ENCODE measurements at regions not wholly inside any gene's neighbourhood (a gene's known extent, or its start where the extent isn't known, plus 50 kb on each side); places are given as distances from the start of the nearest gene placed in this dataset.

GRCh38 chr19:16000024-16000663, 51.3 kb downstream of the OR10H4 start:
- no peaks in the 10 kb centered on the region for H3K9me3 Mint-ChIP-seq
- no peak for DNase-seq (ENCODE audit: low spot score in 2 of 2)
- H3K27ac Mint-ChIP-seq (ENCODE audit: low read depth): no peak overlapping the region
- no peaks in the 10 kb centered on the region for H3K27me3 Mint-ChIP-seq
- H3K4me1 Mint-ChIP-seq: peaks cover 24% of the 10 kb centered on the region
- H3K36me3 Mint-ChIP-seq (ENCODE audit: insufficient read depth): no peaks in the 10 kb centered on the region
- no peak overlapping the region for H3K4me3 Mint-ChIP-seq
- ATAC-seq (replicated peaks; ENCODE audit: extremely low read depth, poor library complexity, severe bottlenecking): no peak

DNA sequence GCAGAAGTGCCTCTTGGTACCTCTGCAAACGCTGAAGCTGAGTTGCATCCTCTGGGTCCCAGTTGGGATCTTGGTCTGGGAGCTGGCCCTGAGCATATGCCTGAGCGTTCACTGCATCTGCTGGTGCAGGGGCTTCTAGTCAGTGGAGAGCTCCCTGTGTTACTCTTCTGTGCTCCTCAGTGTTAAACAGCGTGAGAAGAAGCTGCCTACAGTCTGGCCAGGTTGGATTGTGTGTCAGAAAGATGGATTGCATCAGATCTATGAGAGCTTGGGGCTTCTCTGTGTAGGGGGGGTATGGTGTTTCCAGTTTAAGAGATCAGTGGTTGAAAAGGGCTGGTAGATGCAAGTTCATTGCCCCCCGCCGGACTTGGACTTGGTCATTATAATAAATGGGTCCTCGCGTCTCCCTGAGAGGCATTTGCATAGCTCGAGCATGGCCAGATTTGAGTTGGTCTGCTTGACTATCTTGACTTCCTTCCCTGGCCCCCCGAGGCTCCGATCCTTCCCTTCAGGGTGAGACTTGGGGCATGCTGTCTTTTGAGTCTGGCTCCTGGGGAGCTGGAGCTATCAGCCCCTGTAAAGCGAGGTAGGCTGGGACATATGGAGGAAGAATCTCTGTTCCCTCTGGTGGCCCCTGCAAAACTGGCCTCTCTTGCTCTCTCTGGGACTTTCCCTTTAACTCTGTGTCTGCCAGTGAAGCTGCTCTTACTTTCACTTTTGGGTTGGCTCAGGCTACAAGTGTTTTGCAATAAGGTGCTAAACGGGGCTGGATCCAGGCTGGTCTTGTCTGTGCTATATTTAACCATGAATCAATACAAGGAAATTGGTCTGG, 52.9 kb downstream of the OR10H4 start:
- peak in 1 of 2 donors; percentile 14 for DNase-seq (ENCODE audit: low spot score in 2 of 2)
- ATAC-seq (replicated peaks; ENCODE audit: extremely low read depth, poor library complexity, severe bottlenecking): peak; percentile 86
- Mint-ChIP-seq H3K27me3 (no peaks in the 10 kb centered on the region), H3K36me3 (ENCODE audit: insufficient read depth) (no peaks in the 10 kb centered on the region), H3K4me3 (peak overlapping the region; percentile 74), H3K4me1 (peaks cover 24% of the 10 kb centered on the region), H3K9me3 (no peaks in the 10 kb centered on the region), H3K27ac (ENCODE audit: low read depth) (peak overlapping the region; percentile 74)

- ATAC-seq (replicated peaks; ENCODE audit: extremely low read depth, poor library complexity, severe bottlenecking): no peak
- DNase-seq (ENCODE audit: low spot score in 2 of 2): no peak
- Mint-ChIP-seq H3K4me1 (peaks cover 24% of the 10 kb centered on the region), H3K27ac (ENCODE audit: low read depth) (peak overlapping the region; percentile 74), H3K27me3 (no peaks in the 10 kb centered on the region), H3K9me3 (no peaks in the 10 kb centered on the region), H3K4me3 (peak overlapping the region; percentile 74), H3K36me3 (ENCODE audit: insufficient read depth) (no peaks in the 10 kb centered on the region)
These were observed 53.9 kb downstream of the OR10H4 start for GRCh38 chr19:16002406-16003384.

GRCh38 chr19:16003391-16003790, 54.6 kb downstream of the OR10H4 start:
- no peak for ATAC-seq (replicated peaks; ENCODE audit: extremely low read depth, poor library complexity, severe bottlenecking)
- no peaks in the 10 kb centered on the region for H3K9me3 Mint-ChIP-seq

GRCh38 chr19:16005925-16006324, 57.1 kb downstream of the OR10H4 start:
- peaks cover 21% of the 10 kb centered on the region for H3K4me1 Mint-ChIP-seq
- H3K27me3 Mint-ChIP-seq: no peaks in the 10 kb centered on the region
- no peak overlapping the region for H3K27ac Mint-ChIP-seq (ENCODE audit: low read depth)
- no peaks in the 10 kb centered on the region for H3K9me3 Mint-ChIP-seq
- no peak for DNase-seq (ENCODE audit: low spot score in 2 of 2)
- H3K36me3 Mint-ChIP-seq (ENCODE audit: insufficient read depth): no peaks in the 10 kb centered on the region
- H3K4me3 Mint-ChIP-seq: no peak overlapping the region
- ATAC-seq (replicated peaks; ENCODE audit: extremely low read depth, poor library complexity, severe bottlenecking): no peak

More at GRCh38 chr19:16003391-16003790, 54.6 kb downstream of the OR10H4 start:
- H3K27ac Mint-ChIP-seq (ENCODE audit: low read depth): no peak overlapping the region
- H3K27me3 Mint-ChIP-seq: no peaks in the 10 kb centered on the region
- no peaks in the 10 kb centered on the region for H3K36me3 Mint-ChIP-seq (ENCODE audit: insufficient read depth)
- DNase-seq (ENCODE audit: low spot score in 2 of 2): no peak
- no peak overlapping the region for H3K4me3 Mint-ChIP-seq
- peaks cover 24% of the 10 kb centered on the region for H3K4me1 Mint-ChIP-seq

GRCh38 chr19:16012552-16012951, 63.7 kb upstream of the TPM4 start:
- no peaks in the 10 kb centered on the region for H3K27me3 Mint-ChIP-seq
- H3K9me3 Mint-ChIP-seq: no peaks in the 10 kb centered on the region
- ATAC-seq (replicated peaks; ENCODE audit: extremely low read depth, poor library complexity, severe bottlenecking) (no peak), DNase-seq (ENCODE audit: low spot score in 2 of 2) (no peak)
- H3K36me3 Mint-ChIP-seq (ENCODE audit: insufficient read depth): no peaks in the 10 kb centered on the region
- no peaks in the 10 kb centered on the region for H3K4me1 Mint-ChIP-seq
- no peak overlapping the region for H3K27ac Mint-ChIP-seq (ENCODE audit: low read depth)
- H3K4me3 Mint-ChIP-seq: no peak overlapping the region

DNA sequence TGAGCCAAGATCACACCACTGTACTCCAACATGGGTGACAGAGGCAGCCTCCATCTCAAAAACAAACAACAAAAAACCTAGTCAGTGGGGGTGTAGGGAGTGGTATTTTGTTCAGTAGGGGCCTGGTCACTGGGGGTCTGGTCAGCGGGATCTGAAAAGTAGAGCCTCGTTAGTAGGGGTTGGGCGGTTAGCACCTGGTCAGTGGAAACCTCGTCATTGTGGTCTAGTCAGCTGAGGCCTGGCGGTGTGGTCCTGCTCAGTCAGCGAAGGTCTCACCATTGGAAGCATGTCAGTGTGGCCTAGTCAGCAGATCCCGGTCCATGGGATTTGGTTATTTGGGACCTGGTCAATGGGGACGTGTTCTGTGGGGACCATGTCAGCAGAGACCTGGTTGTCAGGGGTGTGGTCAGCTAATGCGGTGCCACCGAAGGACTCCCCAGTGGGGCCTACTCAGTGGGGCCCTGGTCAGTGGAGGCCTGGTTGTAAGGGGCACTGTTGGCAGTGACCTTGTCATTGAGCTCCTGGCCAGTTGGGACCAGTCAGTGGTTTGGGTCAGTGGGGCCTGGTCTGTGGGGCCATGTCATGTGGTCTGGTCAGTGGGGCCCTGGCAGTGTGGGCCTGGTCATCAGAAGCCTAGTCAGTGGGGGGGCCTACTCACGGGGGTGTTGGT, 63.0 kb upstream of the TPM4 start:
- no peak for ATAC-seq (replicated peaks; ENCODE audit: extremely low read depth, poor library complexity, severe bottlenecking)

GRCh38 chr19:16013851-16014840, 62.1 kb upstream of the TPM4 start:
- no peak for ATAC-seq (replicated peaks; ENCODE audit: extremely low read depth, poor library complexity, severe bottlenecking)
- H3K27me3 Mint-ChIP-seq: no peaks in the 10 kb centered on the region
- H3K9me3 Mint-ChIP-seq: no peaks in the 10 kb centered on the region
- DNase-seq (ENCODE audit: low spot score in 2 of 2): no peak
- H3K27ac Mint-ChIP-seq (ENCODE audit: low read depth): no peak overlapping the region
- H3K4me3 Mint-ChIP-seq: no peak overlapping the region
- no peaks in the 10 kb centered on the region for H3K4me1 Mint-ChIP-seq
- no peaks in the 10 kb centered on the region for H3K36me3 Mint-ChIP-seq (ENCODE audit: insufficient read depth)

More for the DNA sequence above, 63.0 kb upstream of the TPM4 start:
- Mint-ChIP-seq H3K4me1 (no peaks in the 10 kb centered on the region), H3K9me3 (no peaks in the 10 kb centered on the region), H3K27ac (ENCODE audit: low read depth) (no peak overlapping the region), H3K4me3 (no peak overlapping the region), H3K36me3 (ENCODE audit: insufficient read depth) (no peaks in the 10 kb centered on the region), H3K27me3 (no peaks in the 10 kb centered on the region)
- no peak for DNase-seq (ENCODE audit: low spot score in 2 of 2)

DNA sequence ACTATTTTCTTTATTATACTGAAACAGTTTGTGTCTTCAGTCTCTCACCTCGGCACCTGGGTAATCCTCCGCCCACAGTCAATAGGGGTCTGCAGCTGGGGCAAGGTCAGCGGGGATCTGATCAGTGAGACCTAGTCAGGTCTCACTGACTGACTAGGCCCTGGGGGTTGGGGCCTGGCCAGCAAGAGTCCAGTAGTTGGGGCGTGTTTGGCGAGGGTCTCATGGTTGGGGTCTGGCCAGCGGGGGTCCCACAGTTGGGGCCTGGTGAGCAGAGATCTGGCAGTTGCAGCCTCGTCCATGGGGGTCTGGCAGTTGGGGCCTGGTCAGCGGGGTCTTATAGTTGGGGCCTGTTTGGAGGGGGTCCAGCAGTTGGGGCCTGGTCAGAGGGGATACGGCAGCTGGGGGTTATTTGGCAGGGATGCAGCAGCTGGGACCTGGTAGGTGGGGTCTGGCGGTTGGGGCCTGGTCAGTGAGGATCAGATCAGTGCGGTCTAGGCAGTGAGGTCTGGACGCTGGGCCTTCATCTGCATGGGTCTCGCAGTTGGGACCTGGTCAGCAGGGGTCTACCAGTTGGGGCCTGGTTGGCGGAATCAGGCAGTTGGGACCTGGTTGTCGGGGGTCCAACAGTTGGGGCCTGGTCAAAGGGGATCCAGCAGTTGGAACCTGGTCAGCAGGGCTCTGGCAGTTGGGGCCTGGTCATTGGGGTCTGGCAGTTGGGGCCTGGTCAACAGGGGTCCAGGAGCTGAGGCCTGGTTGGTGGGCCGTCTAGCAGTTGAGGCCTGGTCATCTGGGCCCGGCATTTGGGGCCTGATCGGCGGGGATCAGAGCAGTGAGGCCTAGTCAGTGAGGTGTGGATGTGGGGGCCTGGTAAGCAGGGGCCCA, 61.1 kb upstream of the TPM4 start:
- H3K27ac Mint-ChIP-seq (ENCODE audit: low read depth): no peak overlapping the region
- H3K27me3 Mint-ChIP-seq: no peaks in the 10 kb centered on the region
- no peak overlapping the region for H3K4me3 Mint-ChIP-seq
- H3K36me3 Mint-ChIP-seq (ENCODE audit: insufficient read depth): no peaks in the 10 kb centered on the region
- no peaks in the 10 kb centered on the region for H3K4me1 Mint-ChIP-seq
- DNase-seq (ENCODE audit: low spot score in 2 of 2) (no peak), ATAC-seq (replicated peaks; ENCODE audit: extremely low read depth, poor library complexity, severe bottlenecking) (no peak)
- H3K9me3 Mint-ChIP-seq: no peaks in the 10 kb centered on the region

DNA sequence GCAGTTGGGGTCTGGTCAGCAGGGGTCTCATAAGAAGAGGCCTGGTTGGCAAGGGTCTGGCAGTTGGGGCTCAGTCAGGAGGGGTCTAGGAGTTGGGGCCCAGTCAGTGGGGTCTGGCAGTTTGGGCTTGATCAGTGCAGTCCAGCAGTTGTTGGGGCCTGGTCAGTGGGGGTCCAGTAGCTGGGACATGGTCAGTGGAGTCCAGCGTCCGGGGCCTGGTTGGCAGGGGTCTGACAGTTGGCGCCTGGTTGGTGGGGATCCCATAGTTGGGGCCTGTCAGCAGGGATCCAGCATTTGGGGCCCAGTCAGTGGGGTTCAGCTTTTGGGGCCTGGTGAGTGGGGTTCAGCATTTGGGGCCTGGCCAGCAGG, 60.5 kb upstream of the TPM4 start:
- H3K9me3 Mint-ChIP-seq: no peaks in the 10 kb centered on the region
- DNase-seq (ENCODE audit: low spot score in 2 of 2) (no peak), ATAC-seq (replicated peaks; ENCODE audit: extremely low read depth, poor library complexity, severe bottlenecking) (no peak)
- no peak overlapping the region for H3K4me3 Mint-ChIP-seq
- H3K27me3 Mint-ChIP-seq: no peaks in the 10 kb centered on the region
- H3K27ac Mint-ChIP-seq (ENCODE audit: low read depth): no peak overlapping the region
- H3K36me3 Mint-ChIP-seq (ENCODE audit: insufficient read depth): no peaks in the 10 kb centered on the region
- no peaks in the 10 kb centered on the region for H3K4me1 Mint-ChIP-seq

Measured in central memory CD8-positive, alpha-beta T cell (primary cell).